ENCODE measurements at regions not wholly inside any gene's neighbourhood (a gene's known extent, or its start where the extent isn't known, plus 50 kb on each side); places are given as distances from the start of the nearest gene placed in this dataset.
A peak's percentile ranks its signal among the peaks of the same experiment; 100 is the strongest.

DNA sequence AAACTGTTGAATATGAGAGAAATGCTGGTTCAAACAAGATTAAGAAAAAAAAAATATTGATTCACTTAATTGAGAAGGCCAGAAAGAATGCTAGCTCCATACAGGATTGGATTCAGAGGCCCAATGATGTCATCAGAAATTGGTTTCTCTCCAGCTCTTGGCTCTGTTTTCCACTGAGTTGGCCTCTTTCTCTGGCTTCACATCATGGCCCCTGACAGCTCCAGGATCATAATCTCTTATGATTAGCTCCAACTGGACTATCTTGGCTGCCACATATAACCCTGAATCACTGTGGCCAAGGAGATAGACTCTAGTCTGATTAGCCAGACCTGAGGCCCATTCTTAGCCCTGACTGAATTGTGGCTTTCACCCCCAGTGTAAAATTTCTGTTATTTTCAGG lies 244.7 kb upstream of the GRAMD2B start:
- Histone ChIP-seq H3K4me3 (no peak overlapping the region), H3K9me3 (no peaks in the 10 kb centered on the region), H3K36me3 (ENCODE audit: low read depth) (no peaks in the 10 kb centered on the region), H3K4me1 (ENCODE audit: low read depth) (no peaks in the 10 kb centered on the region)
- DNase-seq (peak in 1 of 3 donors; percentile 28), ATAC-seq (peak; percentile 31)
- TF ChIP-seq, protein P1, sequence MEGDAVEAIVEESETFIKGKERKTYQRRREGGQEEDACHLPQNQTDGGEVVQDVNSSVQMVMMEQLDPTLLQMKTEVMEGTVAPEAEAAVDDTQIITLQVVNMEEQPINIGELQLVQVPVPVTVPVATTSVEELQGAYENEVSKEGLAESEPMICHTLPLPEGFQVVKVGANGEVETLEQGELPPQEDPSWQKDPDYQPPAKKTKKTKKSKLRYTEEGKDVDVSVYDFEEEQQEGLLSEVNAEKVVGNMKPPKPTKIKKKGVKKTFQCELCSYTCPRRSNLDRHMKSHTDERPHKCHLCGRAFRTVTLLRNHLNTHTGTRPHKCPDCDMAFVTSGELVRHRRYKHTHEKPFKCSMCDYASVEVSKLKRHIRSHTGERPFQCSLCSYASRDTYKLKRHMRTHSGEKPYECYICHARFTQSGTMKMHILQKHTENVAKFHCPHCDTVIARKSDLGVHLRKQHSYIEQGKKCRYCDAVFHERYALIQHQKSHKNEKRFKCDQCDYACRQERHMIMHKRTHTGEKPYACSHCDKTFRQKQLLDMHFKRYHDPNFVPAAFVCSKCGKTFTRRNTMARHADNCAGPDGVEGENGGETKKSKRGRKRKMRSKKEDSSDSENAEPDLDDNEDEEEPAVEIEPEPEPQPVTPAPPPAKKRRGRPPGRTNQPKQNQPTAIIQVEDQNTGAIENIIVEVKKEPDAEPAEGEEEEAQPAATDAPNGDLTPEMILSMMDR (IDR thresholded peaks at IDR 0.05): no peak
- intact Hi-C loops (cut with DNase I, micrococcal nuclease): no loop called here

DNA sequence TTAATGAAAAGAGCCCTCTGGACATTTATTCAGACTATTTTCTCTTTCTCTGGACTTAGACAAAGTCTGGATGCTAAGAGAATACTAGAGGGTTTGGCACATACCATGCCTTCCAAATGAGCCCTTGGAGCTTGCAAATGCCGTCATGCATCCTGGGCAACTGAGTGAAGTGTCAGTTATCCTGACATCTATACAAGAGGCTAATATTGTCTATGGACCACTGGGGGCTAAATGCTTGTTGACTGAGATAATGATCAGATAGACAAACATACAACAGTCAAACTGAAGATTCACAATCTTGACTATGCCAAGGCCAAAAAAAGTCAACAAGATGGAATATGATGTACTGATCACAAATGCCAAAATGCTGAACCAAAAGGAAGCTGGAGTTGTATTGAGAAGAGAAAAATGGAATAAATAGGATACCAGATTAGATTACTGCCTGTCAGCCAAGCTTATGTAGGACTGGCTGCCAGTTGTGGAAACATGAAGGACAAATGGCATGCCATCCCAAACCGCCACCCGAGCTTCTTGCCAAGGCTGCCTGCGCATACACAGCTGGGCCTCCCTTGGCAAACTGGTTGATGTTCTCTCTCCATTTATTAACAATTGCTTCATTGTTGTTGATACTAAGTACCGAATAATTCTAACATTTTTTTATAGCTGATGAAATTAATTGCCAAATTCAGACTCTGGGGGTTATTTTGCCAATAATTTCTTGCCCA lies 240.1 kb upstream of the GRAMD2B start:
- ATAC-seq (no peak), DNase-seq (no peak)
- TF ChIP-seq, protein P1 (IDR thresholded peaks at IDR 0.05): no peak
- intact Hi-C loops (cut with DNase I, micrococcal nuclease): no loop called here
- Histone ChIP-seq H3K4me3 (no peak overlapping the region), H3K36me3 (ENCODE audit: low read depth) (no peaks in the 10 kb centered on the region), H3K4me1 (ENCODE audit: low read depth) (no peaks in the 10 kb centered on the region), H3K9me3 (no peaks in the 10 kb centered on the region)

DNA sequence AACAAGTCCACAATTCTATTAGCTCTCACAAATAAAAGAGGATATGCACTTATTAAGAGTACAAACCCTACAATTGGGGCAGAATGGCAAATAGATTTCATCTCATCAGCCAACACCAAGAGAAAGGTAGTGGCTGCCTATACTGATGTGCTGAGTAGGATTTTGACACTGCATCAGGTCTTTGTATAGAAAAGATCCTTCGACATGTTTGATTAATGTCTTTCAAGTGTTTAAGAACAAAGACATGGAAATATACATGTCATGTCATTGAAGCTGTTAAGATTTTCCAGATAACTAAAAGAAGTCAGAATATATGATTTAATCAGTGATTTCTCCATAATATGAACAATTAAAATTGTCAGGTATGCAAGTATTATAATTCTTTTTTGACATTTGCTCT lies 238.7 kb upstream of the GRAMD2B start:
- TF ChIP-seq, protein P1 (IDR thresholded peaks at IDR 0.05): no peak
- ATAC-seq (no peak), DNase-seq (no peak)

DNA sequence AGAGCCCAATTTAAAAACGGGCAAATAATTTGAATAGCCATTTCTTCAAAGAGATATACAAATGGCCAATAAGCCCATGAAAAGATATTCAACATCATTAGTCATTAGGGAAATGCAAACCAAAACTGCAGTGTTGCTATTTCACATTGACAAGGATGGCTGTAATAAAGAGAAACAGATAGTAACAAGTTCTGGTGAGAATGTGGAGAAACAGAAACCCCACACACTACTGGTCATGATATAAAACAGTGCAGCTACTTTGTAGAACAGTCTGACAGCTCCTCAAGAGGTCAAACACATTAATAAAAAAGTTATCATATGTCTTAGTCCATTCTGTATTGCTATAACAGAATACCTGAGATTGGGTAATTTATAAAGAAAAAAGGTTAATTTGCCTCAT lies 237.0 kb upstream of the GRAMD2B start:
- H3K9me3 ChIP-seq: no peaks in the 10 kb centered on the region
- intact Hi-C loops (cut with DNase I, micrococcal nuclease): no loop called here
- H3K4me3 ChIP-seq: no peak overlapping the region
- H3K4me1 ChIP-seq (ENCODE audit: low read depth): no peaks in the 10 kb centered on the region
- TF ChIP-seq, protein P1 (IDR thresholded peaks at IDR 0.05): no peak
- DNase-seq: no peak
- H3K36me3 ChIP-seq (ENCODE audit: low read depth): no peaks in the 10 kb centered on the region
- ATAC-seq: no peak

More for the DNA sequence above, 238.7 kb upstream of the GRAMD2B start:
- Histone ChIP-seq H3K4me1 (ENCODE audit: low read depth) (no peaks in the 10 kb centered on the region), H3K9me3 (no peaks in the 10 kb centered on the region), H3K36me3 (ENCODE audit: low read depth) (no peaks in the 10 kb centered on the region), H3K4me3 (no peak overlapping the region)
- intact Hi-C loops (cut with DNase I, micrococcal nuclease): no loop called here

DNA sequence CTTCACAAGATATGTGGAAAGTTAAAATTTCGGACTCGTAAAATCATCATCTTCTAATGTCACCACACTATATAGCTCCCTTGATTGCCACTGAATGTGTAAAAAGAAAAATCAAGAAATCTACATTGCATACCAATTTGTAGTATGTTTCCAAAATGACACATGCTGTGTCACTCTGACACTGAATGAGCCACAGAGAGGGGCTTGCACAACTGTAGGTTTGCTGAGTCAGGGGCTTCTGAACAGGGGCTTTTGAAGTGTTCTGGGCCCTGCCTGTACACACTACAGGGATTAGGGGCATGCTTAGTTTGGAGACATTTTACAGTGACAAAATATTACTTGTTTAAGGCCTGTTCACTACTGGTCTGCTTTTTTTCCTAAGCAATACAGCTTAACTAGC lies 234.4 kb upstream of the GRAMD2B start:
- ATAC-seq (no peak), DNase-seq (no peak)
- TF ChIP-seq, protein P1 (IDR thresholded peaks at IDR 0.05): no peak
- Histone ChIP-seq H3K4me1 (ENCODE audit: low read depth) (no peaks in the 10 kb centered on the region), H3K4me3 (no peak overlapping the region), H3K36me3 (ENCODE audit: low read depth) (no peaks in the 10 kb centered on the region), H3K9me3 (no peaks in the 10 kb centered on the region)
- intact Hi-C loops (cut with DNase I, micrococcal nuclease): no loop called here

DNA sequence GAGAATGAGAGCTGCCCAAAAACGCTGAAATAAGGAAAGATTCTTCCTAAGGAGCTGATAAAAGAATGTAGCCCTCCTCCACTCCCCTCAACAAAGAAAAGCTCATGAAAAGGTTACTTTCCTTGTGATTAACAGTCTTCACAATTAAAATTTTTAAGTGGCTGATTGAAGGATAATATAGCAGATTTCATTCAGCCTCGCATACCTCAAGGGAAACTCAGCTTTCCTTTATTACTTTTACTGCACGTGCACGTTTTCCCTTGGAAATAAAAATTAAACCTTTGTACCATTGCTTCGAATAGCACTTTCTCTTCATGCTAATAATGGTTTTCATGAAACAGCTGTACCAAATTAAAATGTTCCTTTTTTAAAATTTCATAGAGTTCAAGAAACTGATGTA lies 234.0 kb upstream of the GRAMD2B start:
- H3K36me3 ChIP-seq (ENCODE audit: low read depth): no peaks in the 10 kb centered on the region
- DNase-seq: no peak
- H3K9me3 ChIP-seq: no peaks in the 10 kb centered on the region
- intact Hi-C loops (cut with DNase I, micrococcal nuclease): no loop called here
- no peak for ATAC-seq
- no peak overlapping the region for H3K4me3 ChIP-seq
- TF ChIP-seq, protein P1 (IDR thresholded peaks at IDR 0.05): no peak
- no peaks in the 10 kb centered on the region for H3K4me1 ChIP-seq (ENCODE audit: low read depth)

Measured in mucosa of descending colon (tissue), 3 donors.